ENCODE measurements at regions not wholly inside any gene's neighbourhood (a gene's known extent, or its start where the extent isn't known, plus 50 kb on each side); places are given as distances from the start of the nearest gene placed in this dataset.
"Not testable (repeated sequence)": the region's sequence is repeated elsewhere in the genome, so short reads cannot be mapped to it uniquely, and the experiment has no call there.

DNA sequence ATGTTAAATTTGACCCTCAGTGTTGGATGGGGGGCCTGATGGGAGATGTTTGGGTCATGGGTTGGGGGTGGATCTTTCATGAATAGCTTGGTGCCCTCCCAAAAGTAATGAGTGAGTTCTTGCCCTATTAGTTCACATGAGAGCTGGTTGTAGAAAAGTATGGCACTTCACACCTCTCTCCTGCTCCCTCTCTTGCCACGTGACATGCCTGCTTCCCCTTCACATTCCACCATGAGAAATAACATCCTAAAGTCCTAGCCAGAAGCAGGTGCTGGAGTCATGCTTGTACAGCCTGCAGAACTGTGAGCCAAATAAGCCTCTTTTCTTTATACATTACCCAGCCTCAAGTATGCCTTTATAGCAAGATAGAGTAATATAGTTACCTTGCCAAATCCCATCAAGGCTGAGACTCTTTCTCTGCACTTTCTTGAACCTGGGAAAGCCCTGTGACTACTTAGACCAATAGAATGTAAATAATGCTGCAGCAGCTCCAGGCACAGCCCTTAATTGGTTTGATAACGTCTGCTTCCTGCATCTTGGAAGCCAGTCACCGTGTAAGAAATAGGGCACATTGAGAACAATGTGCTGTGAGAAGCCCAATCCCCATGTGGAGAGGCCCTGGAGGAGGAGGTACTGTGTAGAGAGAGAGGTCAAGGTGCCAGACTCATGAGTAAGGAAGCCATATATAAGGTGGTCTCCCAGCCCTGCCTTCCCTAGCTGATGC, 88.0 kb upstream of the NAMPT start:
- no peak overlapping the region for H3K27ac ChIP-seq (ENCODE audit: low read depth, low read length)
- no peak overlapping the region for H3K4me3 ChIP-seq (ENCODE audit: low read depth, low read length)
- no peak overlapping the region for H2AFZ ChIP-seq (ENCODE audit: low read length, unreplicated experiment)
- no peaks in the 10 kb centered on the region for H3K79me2 ChIP-seq (ENCODE audit: control insufficient read depth, insufficient read depth, low read length, unreplicated experiment)
- H3K4me1 ChIP-seq (ENCODE audit: control insufficient read depth, insufficient read depth, low read length, unreplicated experiment), result peaks cover 10% of the 10 kb centered on the region
- H3K27me3 ChIP-seq (ENCODE audit: insufficient read depth, low read length), result no peaks in the 10 kb centered on the region
- H3K36me3 ChIP-seq (ENCODE audit: insufficient read depth, low read length), result no peaks in the 10 kb centered on the region

DNA sequence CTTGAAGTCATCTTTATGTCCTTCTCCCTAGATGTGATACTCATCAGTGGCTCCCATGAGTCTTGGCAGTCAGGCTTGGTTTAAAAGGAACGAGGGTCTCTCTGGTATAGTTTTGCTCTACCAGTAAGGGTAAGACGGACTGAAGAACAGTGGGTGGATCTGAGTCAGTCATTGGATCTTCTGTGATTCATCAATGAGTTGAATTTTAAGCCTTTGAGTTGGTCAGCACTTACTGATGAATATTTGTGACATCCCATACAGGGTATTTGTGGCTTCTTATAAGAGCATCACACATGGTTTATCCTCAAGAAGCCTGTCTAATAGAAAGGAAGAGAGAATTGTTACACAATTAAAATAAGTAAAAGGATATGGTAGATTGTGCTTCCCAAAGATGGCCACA, 87.3 kb upstream of the NAMPT start:
- Histone ChIP-seq H3K27me3 (ENCODE audit: insufficient read depth, low read length) (no peaks in the 10 kb centered on the region), H3K4me1 (ENCODE audit: control insufficient read depth, insufficient read depth, low read length, unreplicated experiment) (peaks cover 10% of the 10 kb centered on the region), H3K36me3 (ENCODE audit: insufficient read depth, low read length) (no peaks in the 10 kb centered on the region), H3K4me3 (ENCODE audit: low read depth, low read length) (no peak overlapping the region), H3K27ac (ENCODE audit: low read depth, low read length) (no peak overlapping the region), H3K79me2 (ENCODE audit: control insufficient read depth, insufficient read depth, low read length, unreplicated experiment) (no peaks in the 10 kb centered on the region), H2AFZ (ENCODE audit: low read length, unreplicated experiment) (no peak overlapping the region)

- no peak overlapping the region for H3K27ac ChIP-seq (ENCODE audit: low read depth, low read length)
- no peaks in the 10 kb centered on the region for H3K79me2 ChIP-seq (ENCODE audit: control insufficient read depth, insufficient read depth, low read length, unreplicated experiment)
- no peak overlapping the region for H2AFZ ChIP-seq (ENCODE audit: low read length, unreplicated experiment)
- no peaks in the 10 kb centered on the region for H3K36me3 ChIP-seq (ENCODE audit: insufficient read depth, low read length)
- H3K4me1 ChIP-seq (ENCODE audit: control insufficient read depth, insufficient read depth, low read length, unreplicated experiment), result peaks cover 10% of the 10 kb centered on the region
- no peaks in the 10 kb centered on the region for H3K27me3 ChIP-seq (ENCODE audit: insufficient read depth, low read length)
- H3K4me3 ChIP-seq (ENCODE audit: low read depth, low read length), result no peak overlapping the region
Observed at GRCh38 chr7:106371629-106372028, 86.8 kb upstream of the NAMPT start.

DNA sequence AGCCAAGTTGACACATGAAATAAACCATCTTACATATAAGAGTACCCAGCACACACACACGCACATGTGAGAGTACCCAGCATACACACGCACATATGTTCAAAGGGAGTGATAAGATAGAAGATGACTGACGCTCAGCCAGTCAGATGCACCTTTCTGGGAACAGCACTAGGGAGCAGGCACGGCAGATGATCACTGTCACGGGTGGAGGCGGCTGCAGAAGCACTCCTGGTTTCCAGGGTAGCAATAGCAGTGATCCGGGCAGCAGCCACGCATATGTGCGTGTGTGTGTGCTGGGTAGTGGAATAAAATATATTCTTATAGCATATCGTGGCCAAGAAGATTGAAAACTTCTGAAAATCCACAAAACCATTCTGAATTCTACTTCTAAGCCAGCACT, 85.8 kb upstream of the NAMPT start:
- Histone ChIP-seq H3K4me3 (ENCODE audit: low read depth, low read length) (no peak overlapping the region), H3K4me1 (ENCODE audit: control insufficient read depth, insufficient read depth, low read length, unreplicated experiment) (peaks cover 13% of the 10 kb centered on the region), H2AFZ (ENCODE audit: low read length, unreplicated experiment) (no peak overlapping the region), H3K79me2 (ENCODE audit: control insufficient read depth, insufficient read depth, low read length, unreplicated experiment) (no peaks in the 10 kb centered on the region), H3K36me3 (ENCODE audit: insufficient read depth, low read length) (no peaks in the 10 kb centered on the region), H3K27me3 (ENCODE audit: insufficient read depth, low read length) (no peaks in the 10 kb centered on the region), H3K27ac (ENCODE audit: low read depth, low read length) (no peak overlapping the region)

GRCh38 chr7:106369816-106370215, 85.0 kb upstream of the NAMPT start:
- peaks cover 17% of the 10 kb centered on the region for H3K4me1 ChIP-seq (ENCODE audit: control insufficient read depth, insufficient read depth, low read length, unreplicated experiment)
- no peaks in the 10 kb centered on the region for H3K36me3 ChIP-seq (ENCODE audit: insufficient read depth, low read length)
- H3K27me3 ChIP-seq (ENCODE audit: insufficient read depth, low read length), result no peaks in the 10 kb centered on the region
- H3K79me2 ChIP-seq (ENCODE audit: control insufficient read depth, insufficient read depth, low read length, unreplicated experiment), result no peaks in the 10 kb centered on the region
- peak overlapping the region; percentile 12; the same call in 1 of the 2 replicates for H3K27ac ChIP-seq (ENCODE audit: low read depth, low read length)
- no peak overlapping the region for H2AFZ ChIP-seq (ENCODE audit: low read length, unreplicated experiment)
- H3K4me3 ChIP-seq (ENCODE audit: low read depth, low read length), result no peak overlapping the region

- H3K79me2 ChIP-seq (ENCODE audit: control insufficient read depth, insufficient read depth, low read length, unreplicated experiment), result no peaks in the 10 kb centered on the region
- H3K27me3 ChIP-seq (ENCODE audit: insufficient read depth, low read length), result no peaks in the 10 kb centered on the region
- no peak overlapping the region for H2AFZ ChIP-seq (ENCODE audit: low read length, unreplicated experiment)
- peaks cover 17% of the 10 kb centered on the region for H3K4me1 ChIP-seq (ENCODE audit: control insufficient read depth, insufficient read depth, low read length, unreplicated experiment)
- H3K4me3 ChIP-seq (ENCODE audit: low read depth, low read length), result no peak overlapping the region
- H3K36me3 ChIP-seq (ENCODE audit: insufficient read depth, low read length), result no peaks in the 10 kb centered on the region
- peak overlapping the region; percentile 12; the same call in 1 of the 2 replicates for H3K27ac ChIP-seq (ENCODE audit: low read depth, low read length)
Observed at GRCh38 chr7:106369352-106369751, 84.6 kb upstream of the NAMPT start.

DNA sequence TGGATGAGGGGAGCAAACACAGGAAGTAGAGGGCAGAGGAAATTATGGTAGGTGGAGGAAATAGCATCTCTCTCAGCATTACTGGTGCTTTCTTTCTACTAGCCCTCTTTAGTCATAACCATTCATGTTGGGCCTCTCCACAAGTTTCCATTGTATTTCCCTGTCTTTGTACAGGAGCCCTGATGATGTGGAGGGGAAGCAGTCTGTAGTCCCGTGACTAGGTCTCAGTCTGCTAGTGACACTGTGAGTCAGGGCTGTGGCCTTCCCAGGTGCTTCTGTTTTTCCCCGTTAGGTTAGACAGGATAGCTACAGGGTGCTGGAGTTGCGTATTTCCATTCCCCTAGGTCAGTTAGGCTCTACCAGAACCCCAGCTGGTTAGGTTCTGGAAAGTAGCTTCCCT, 82.9 kb upstream of the NAMPT start:
- Histone ChIP-seq H3K4me1 (ENCODE audit: control insufficient read depth, insufficient read depth, low read length, unreplicated experiment) (peaks cover 17% of the 10 kb centered on the region), H3K79me2 (ENCODE audit: control insufficient read depth, insufficient read depth, low read length, unreplicated experiment) (no peaks in the 10 kb centered on the region), H2AFZ (ENCODE audit: low read length, unreplicated experiment) (no peak overlapping the region), H3K27me3 (ENCODE audit: insufficient read depth, low read length) (no peaks in the 10 kb centered on the region), H3K4me3 (ENCODE audit: low read depth, low read length) (no peak overlapping the region), H3K36me3 (ENCODE audit: insufficient read depth, low read length) (no peaks in the 10 kb centered on the region), H3K27ac (ENCODE audit: low read depth, low read length) (no peak overlapping the region)

GRCh38 chr7:106367018-106367420, 82.2 kb upstream of the NAMPT start:
- Histone ChIP-seq H3K4me3 (ENCODE audit: low read depth, low read length) (no peak overlapping the region), H3K36me3 (ENCODE audit: insufficient read depth, low read length) (no peaks in the 10 kb centered on the region), H3K79me2 (ENCODE audit: control insufficient read depth, insufficient read depth, low read length, unreplicated experiment) (no peaks in the 10 kb centered on the region), H2AFZ (ENCODE audit: low read length, unreplicated experiment) (no peak overlapping the region), H3K27ac (ENCODE audit: low read depth, low read length) (no peak overlapping the region), H3K27me3 (ENCODE audit: insufficient read depth, low read length) (no peaks in the 10 kb centered on the region), H3K4me1 (ENCODE audit: control insufficient read depth, insufficient read depth, low read length, unreplicated experiment) (peaks cover 17% of the 10 kb centered on the region)

DNA sequence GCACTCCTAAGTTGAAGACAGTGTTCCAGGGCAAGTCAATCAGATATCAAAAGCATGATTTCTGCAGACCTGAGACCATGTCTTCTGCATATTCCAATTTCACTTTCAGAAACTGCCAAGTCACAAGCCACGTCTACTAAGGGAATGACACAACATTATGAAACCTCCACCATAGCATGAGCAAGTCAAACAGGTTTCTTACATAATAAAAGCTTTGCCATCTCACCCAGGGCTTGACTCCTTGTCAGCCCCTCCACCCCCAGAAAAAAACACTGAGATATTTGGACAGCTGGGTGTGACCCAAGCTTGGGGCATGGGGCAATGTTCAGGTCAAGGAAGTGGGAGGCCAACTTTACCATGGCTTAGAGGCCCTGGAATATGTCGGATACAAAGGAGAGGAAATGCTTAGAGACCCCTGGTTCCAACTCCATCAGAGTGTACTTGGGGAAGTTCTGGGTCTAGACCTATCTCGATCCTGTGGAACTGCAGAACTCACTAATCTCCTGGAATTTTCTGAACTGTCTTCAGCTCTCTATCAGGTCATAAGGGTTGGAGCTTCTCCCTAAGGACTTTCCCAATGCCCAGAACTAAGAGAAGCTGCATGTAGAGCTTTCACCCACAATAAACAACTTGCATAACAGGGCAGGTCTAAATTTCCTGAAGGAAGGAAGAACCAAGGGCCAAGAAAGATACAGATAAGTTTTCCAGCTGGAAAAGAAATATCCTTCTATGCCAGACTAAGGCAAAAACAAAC, 80.6 kb upstream of the NAMPT start:
- Histone ChIP-seq H3K27ac (ENCODE audit: low read depth, low read length) (no peak overlapping the region), H3K4me1 (ENCODE audit: control insufficient read depth, insufficient read depth, low read length, unreplicated experiment) (peaks cover 17% of the 10 kb centered on the region), H3K36me3 (ENCODE audit: insufficient read depth, low read length) (no peaks in the 10 kb centered on the region), H3K27me3 (ENCODE audit: insufficient read depth, low read length) (no peaks in the 10 kb centered on the region), H3K79me2 (ENCODE audit: control insufficient read depth, insufficient read depth, low read length, unreplicated experiment) (no peaks in the 10 kb centered on the region), H3K4me3 (ENCODE audit: low read depth, low read length) (no peak overlapping the region), H2AFZ (ENCODE audit: low read length, unreplicated experiment) (no peak overlapping the region)

DNA sequence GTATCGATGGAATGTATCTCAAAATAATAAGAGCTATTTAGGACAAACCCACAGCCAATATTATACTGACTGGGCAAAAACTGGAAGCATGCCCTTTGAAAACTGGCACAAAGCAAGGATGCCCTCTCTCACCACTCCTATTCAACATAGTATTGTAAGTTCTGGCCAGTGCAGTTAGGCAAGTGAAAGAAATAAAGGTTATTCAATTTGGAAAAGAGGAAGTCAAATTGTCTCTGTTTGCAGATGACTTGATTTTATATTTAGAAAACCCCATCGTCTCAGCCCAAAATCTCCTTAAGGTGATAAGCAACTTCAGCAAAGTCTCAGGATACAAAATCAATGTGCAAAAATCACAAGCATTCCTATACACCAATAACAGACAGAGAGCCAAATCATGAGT, 77.7 kb upstream of the NAMPT start:
- H3K79me2 ChIP-seq (ENCODE audit: control insufficient read depth, insufficient read depth, low read length, unreplicated experiment); H3K4me3 ChIP-seq (ENCODE audit: low read depth, low read length); H3K36me3 ChIP-seq (ENCODE audit: insufficient read depth, low read length); H2AFZ ChIP-seq (ENCODE audit: low read length, unreplicated experiment); H3K27ac ChIP-seq (ENCODE audit: low read depth, low read length); H3K4me1 ChIP-seq (ENCODE audit: control insufficient read depth, insufficient read depth, low read length, unreplicated experiment); H3K27me3 ChIP-seq (ENCODE audit: insufficient read depth, low read length): not testable (repeated sequence)

GRCh38 chr7:106358103-106358663, 73.4 kb upstream of the NAMPT start:
- Histone ChIP-seq H3K27ac (ENCODE audit: low read depth, low read length) (no peak overlapping the region), H3K36me3 (ENCODE audit: insufficient read depth, low read length) (no peaks in the 10 kb centered on the region), H2AFZ (ENCODE audit: low read length, unreplicated experiment) (peak overlapping the region; percentile 26), H3K27me3 (ENCODE audit: insufficient read depth, low read length) (no peaks in the 10 kb centered on the region), H3K79me2 (ENCODE audit: control insufficient read depth, insufficient read depth, low read length, unreplicated experiment) (no peaks in the 10 kb centered on the region), H3K4me1 (ENCODE audit: control insufficient read depth, insufficient read depth, low read length, unreplicated experiment) (no peaks in the 10 kb centered on the region), H3K4me3 (ENCODE audit: low read depth, low read length) (no peak overlapping the region)
